Epithelial cell of esophagus (primary cell): ENCODE measurements at regions not wholly inside any gene's neighbourhood (a gene's known extent, or its start where the extent isn't known, plus 50 kb on each side); places are given as distances from the start of the nearest gene placed in this dataset.

ENCODE experiments used
- DNase-seq: peaks from one replicate; pipeline ENCODE4 v3.0.0; 2010; ENCODE audit warnings: low read depth
- H3K4me3 ChIP-seq: 2 replicates; pipeline ENCODE4 v1.5.1; 2011; ENCODE audit warnings: mild to moderate bottlenecking, low read length, control low read depth
- TF ChIP-seq, protein P1 (sequence below): IDR thresholded peaks from 2 replicates; pipeline ENCODE4 v1.5.1; 2011; ENCODE audit warnings: low read depth, mild to moderate bottlenecking, low read length, control low read depth, inconsistent platforms; ENCODE audit not compliant: insufficient read depth; ENCODE audit errors: missing control alignments

DNA sequence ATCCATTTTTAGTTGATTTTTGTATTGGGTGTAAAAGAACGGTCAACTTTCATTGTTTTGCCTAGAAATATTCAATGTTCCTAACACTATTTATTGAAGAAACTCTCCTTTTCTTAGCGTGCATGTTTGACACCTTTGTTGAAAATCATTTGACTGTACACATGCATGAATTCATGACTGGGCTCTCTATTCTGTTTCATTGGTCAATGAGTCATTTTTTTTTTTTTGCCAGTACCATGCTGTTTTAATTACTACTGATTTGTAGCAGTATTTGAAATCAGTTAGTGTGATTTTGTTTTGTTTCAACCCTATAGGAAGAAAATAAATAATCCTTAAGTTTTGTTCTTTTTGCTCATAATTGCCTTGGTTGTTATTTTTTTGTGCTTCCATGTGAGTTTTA lies 828.7 kb downstream of the SUCLG1 start:
- no peak for DNase-seq
- TF ChIP-seq, protein P1, sequence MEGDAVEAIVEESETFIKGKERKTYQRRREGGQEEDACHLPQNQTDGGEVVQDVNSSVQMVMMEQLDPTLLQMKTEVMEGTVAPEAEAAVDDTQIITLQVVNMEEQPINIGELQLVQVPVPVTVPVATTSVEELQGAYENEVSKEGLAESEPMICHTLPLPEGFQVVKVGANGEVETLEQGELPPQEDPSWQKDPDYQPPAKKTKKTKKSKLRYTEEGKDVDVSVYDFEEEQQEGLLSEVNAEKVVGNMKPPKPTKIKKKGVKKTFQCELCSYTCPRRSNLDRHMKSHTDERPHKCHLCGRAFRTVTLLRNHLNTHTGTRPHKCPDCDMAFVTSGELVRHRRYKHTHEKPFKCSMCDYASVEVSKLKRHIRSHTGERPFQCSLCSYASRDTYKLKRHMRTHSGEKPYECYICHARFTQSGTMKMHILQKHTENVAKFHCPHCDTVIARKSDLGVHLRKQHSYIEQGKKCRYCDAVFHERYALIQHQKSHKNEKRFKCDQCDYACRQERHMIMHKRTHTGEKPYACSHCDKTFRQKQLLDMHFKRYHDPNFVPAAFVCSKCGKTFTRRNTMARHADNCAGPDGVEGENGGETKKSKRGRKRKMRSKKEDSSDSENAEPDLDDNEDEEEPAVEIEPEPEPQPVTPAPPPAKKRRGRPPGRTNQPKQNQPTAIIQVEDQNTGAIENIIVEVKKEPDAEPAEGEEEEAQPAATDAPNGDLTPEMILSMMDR = no peak
- no peak overlapping the region for H3K4me3 ChIP-seq

DNA sequence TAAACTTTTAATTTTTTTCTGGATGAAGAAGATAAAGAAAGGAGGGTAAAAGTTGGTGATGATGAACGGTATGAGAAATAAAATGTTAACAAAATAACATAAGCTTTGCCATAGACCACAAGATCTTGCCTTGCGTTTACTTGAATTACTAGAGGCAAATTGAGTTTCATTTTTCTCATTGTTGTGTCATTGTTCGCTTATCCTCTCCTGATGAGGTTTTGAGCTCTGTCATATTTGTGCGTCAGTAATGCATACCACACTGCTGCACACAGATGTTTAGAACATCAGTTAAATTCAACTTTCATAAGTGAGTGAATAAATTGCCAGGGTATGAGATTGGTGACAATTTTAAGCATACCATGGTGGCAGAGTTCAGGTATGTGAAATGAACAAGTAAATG lies 843.6 kb downstream of the SUCLG1 start:
- no peak overlapping the region for H3K4me3 ChIP-seq
- DNase-seq = no peak

DNA sequence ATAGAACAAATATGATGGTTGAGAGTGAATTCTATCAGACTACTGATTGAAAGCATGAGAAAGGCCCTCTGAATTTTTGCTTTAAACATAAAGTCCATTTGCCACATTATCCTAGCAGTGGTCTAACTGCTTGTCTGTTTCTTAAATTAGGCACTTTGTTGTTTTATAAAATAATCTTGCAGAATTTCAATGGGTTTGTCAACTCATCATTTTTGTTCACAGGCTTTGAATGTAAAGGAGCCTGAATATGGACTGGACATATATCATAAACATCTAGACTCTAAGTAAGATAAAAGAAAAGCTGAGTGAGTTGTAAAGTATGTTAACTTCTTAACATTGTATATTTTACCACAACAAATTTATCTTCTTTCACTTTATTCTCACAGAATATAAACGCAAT lies 845.9 kb downstream of the SUCLG1 start:
- DNase-seq = no peak
- no peak overlapping the region for H3K4me3 ChIP-seq
- TF ChIP-seq, protein P1 = no peak

More for the DNA sequence above, 843.6 kb downstream of the SUCLG1 start:
- TF ChIP-seq, protein P1 = no peak

DNA sequence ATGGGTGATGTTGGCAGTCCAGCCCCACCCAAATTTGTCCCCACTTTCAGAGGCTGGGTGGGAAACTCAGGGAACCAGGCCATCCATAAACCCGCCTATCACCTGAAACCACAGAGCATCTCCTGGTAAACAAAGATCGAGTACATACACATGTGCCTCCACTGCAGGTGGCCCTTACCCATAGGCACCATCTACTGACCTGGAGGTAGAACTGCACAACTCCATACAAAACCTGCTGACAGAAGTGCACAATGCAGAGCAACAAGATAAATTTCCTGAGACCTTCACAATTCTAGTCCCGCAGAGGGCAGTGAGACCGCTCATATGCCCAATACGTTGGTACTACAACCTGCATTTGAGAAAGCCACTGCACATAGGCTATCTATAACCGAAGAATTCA lies 856.3 kb downstream of the SUCLG1 start:
- no peak for DNase-seq
- no peak overlapping the region for H3K4me3 ChIP-seq
- TF ChIP-seq, protein P1 = peak; percentile 15

DNA sequence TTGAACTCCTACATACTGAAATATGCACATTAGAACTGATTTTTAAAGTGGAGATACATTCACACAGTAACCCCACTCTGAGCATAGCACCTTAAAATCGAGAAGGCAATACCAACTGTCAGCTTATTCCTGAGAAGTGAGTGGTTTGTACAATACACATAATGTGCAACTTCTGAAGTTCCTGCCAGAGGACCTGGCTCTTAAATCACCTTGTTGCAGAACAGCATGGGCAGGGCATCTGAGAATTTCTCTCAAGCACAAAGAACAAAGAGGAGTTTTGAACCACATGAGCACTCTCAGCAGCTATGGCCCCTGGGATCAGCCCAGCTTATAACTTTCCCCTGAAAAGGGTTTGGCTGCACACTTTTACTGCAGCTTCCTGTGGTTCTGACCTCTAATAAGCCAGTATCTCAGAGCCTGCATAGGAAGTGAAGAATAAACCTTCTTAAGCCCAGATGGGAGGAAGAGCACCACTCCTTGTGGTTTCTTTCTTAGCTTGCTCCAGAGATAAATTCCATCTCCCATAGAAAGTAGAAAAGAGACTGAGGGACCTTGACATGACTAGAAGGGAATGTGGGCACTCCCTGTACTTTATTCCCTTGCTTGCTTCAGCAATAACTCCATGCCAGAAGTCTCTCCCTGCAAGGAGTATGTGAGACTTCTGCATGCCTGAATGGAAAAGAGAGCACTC lies 862.3 kb downstream of the SUCLG1 start:
- no peak for DNase-seq
- TF ChIP-seq, protein P1 = no peak
- H3K4me3 ChIP-seq = no peak overlapping the region

DNA sequence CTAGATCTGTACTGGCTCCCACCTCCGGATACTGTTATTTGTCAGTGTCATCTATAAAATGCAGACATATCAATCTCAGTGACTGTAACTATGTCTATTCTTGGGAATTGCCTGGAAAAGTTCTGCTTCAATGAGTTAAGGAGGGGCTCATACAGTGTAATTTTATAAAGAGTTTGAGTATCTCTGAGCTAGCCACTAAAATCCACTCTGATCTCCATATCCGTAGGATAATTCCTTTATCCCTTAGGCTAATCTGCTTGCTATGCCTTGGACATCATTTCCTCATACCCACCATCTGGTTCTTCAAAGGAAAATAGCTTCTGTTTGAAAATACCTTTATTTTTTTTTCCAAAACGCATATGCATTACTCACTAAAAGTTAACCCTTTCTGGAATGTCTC lies 863.2 kb downstream of the SUCLG1 start:
- TF ChIP-seq, protein P1 = no peak
- H3K4me3 ChIP-seq = no peak overlapping the region
- no peak for DNase-seq

DNA sequence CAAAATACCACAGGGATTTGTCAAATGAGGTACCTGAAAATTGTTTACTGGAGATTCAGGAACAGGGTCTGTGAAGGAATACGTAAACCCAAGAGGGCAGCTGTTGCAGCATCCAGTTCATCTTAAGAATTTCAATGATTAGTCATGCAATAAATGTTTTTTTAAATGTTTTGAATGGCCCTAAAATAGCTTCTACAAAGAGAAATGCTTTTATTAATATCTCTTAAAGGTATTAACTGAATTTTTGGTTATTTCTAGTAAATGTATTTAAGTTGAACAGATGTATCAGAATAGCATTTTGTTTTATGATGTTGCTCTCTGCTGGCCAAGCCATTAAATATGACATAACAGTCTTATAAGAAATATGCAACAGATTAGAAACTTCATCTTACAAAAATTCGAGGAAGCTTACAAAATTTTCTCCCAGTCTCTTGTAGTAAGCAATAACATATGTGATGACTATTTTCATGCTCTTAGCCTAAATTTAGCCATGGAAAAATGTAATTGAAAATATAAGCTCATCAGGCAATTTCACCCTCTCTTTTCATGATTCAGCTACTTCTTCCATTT lies 863.9 kb downstream of the SUCLG1 start:
- no peak overlapping the region for H3K4me3 ChIP-seq
- TF ChIP-seq, protein P1 = no peak
- no peak for DNase-seq
